GM23248 (cell line): ENCODE measurements at regions not wholly inside any gene's neighbourhood (a gene's known extent, or its start where the extent isn't known, plus 50 kb on each side); places are given as distances from the start of the nearest gene placed in this dataset.

Experiments used
- DNase-seq: peaks from one replicate; pipeline ENCODE4 v3.0.0-alpha.2; 2015
- H2AFZ ChIP-seq: fragments of 200-600 bp; sonication (generic); 2 replicates; pipeline ENCODE4 v1.6.1; 2016; ENCODE audit warnings: antibody characterized with exemption
- H3F3A ChIP-seq: fragments of 200-600 bp; sonication (generic); 2 replicates; pipeline ENCODE4 v1.6.1; 2016; ENCODE audit warnings: mild to moderate bottlenecking, antibody characterized with exemption, mixed run types; ENCODE audit not compliant: insufficient read depth
- H3K27ac ChIP-seq: fragments of 200-600 bp; sonication (generic); 2 replicates; pipeline ENCODE4 v1.5.1; 2016; ENCODE audit warnings: mild to moderate bottlenecking
- H3K27me3 ChIP-seq: fragments of 200-600 bp; sonication (generic); replicated peaks from 2 replicates; pipeline ENCODE4 v1.6.1; 2016; ENCODE audit warnings: mild to moderate bottlenecking; ENCODE audit not compliant: insufficient read depth
- H3K36me3 ChIP-seq: fragments of 200-600 bp; sonication (generic); 2 replicates; pipeline ENCODE4 v1.6.1; 2016; ENCODE audit warnings: low read depth, mild to moderate bottlenecking
- H3K4me1 ChIP-seq: fragments of 200-600 bp; sonication (generic); 2 replicates; pipeline ENCODE4 v1.6.1; 2016; ENCODE audit warnings: mild to moderate bottlenecking; ENCODE audit not compliant: insufficient read depth
- H3K4me2 ChIP-seq: fragments of 200-600 bp; sonication (generic); one replicate; pipeline ENCODE4 v1.6.1; 2016; ENCODE audit warnings: mild to moderate bottlenecking; ENCODE audit not compliant: unreplicated experiment
- H3K4me3 ChIP-seq: fragments of 200-600 bp; sonication (generic); 2 replicates; pipeline ENCODE4 v1.5.1; 2016; ENCODE audit warnings: mild to moderate bottlenecking
- H3K79me2 ChIP-seq: fragments of 200-600 bp; sonication (generic); 2 replicates; pipeline ENCODE4 v1.6.1; 2016; ENCODE audit warnings: mild to moderate bottlenecking; ENCODE audit not compliant: insufficient read depth
- H3K9ac ChIP-seq: fragments of 200-600 bp; sonication (generic); 2 replicates; pipeline ENCODE4 v1.6.1; 2016; ENCODE audit warnings: mild to moderate bottlenecking
- H3K9me2 ChIP-seq: fragments of 200-600 bp; sonication (generic); 2 replicates; pipeline ENCODE4 v1.6.1; 2016; ENCODE audit warnings: mixed run types, mild to moderate bottlenecking, moderate library complexity; ENCODE audit not compliant: insufficient read depth
- H3K9me3 ChIP-seq: fragments of 200-600 bp; sonication (generic); one replicate; pipeline ENCODE4 v1.6.1; 2017; ENCODE audit warnings: low read depth
- H4K20me1 ChIP-seq: fragments of 200-600 bp; sonication (generic); 2 replicates; pipeline ENCODE4 v1.6.0; 2016; ENCODE audit not compliant: insufficient read depth
- EZH2 ChIP-seq: fragments of 200-600 bp; sonication (generic); IDR thresholded peaks from 2 replicates; pipeline ENCODE4 v1.6.1; 2018; ENCODE audit warnings: antibody characterized with exemption, mild to moderate bottlenecking; ENCODE audit not compliant: insufficient read depth, poor library complexity, severe bottlenecking
- EZH2phosphoT487 ChIP-seq: fragments of 200-600 bp; sonication (generic); IDR thresholded peaks from 2 replicates; pipeline ENCODE4 v1.6.1; 2018; ENCODE audit warnings: antibody characterized with exemption, moderate library complexity, mild to moderate bottlenecking, low read depth; ENCODE audit not compliant: insufficient read depth
- WGBS, 2 experiments: methylation state at CpG; one replicate each; pipeline ENCODE4 v1.1.6; 2015 to 2017; ENCODE audit warnings: low lambda C conversion rate in 2 of 2, low coverage in 1 of 2; ENCODE audit errors: missing lambda C conversion rate in 2 of 2; 5-methylcytosine and 5-hydroxymethylcytosine counted together
- in situ Hi-C: fragments of 300-500 bp; cut with MboI; formaldehyde crosslinking; loops from 2 replicates; pipeline ENCODE4 v1.15.0; 2020

GRCh38 chr18:41569867-41570266 lies 385.2 kb upstream of the PIK3C3 start:
- Histone ChIP-seq H3K4me2 (no peak overlapping the region), H3K36me3 (no peaks in the 10 kb centered on the region), H3K4me1 (no peaks in the 10 kb centered on the region), H3K9ac (no peak overlapping the region), H3K79me2 (no peaks in the 10 kb centered on the region), H4K20me1 (no peaks in the 10 kb centered on the region), H3K9me2 (no peaks in the 10 kb centered on the region), H3K4me3 (no peak overlapping the region), H3K9me3 (no peaks in the 10 kb centered on the region), H2AFZ (no peak overlapping the region), H3K27me3 (no peaks in the 10 kb centered on the region), H3K27ac (no peak overlapping the region), H3F3A (no peaks in the 10 kb centered on the region)
- TF ChIP-seq EZH2 (no peak), EZH2phosphoT487 (no peak)
- DNase-seq, result no peak
- 0% methylated on average over 1 of the region's 1 CpG for WGBS, 2 experiments
- in situ Hi-C loops, result no loop called here

DNA sequence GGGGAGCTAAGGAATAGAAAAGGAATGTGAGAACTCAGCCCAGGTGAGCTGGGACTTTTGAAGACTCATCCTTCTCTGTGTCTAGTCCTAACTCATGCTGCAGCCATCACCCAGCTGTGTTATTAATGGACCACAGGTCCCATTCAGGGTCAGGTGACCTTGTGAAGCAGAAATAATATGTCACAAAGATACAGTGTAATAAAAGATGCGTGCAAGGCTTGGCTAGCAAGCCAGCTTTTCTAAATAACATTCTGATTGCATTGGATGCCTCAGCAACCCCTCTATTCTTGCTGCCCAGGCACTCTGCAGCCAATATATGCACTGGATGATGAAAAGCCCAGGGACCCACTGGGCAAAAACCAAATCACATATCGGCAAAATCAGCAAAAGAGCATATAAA lies 393.1 kb upstream of the PIK3C3 start:
- H3K36me3 ChIP-seq, result no peaks in the 10 kb centered on the region
- H3K4me1 ChIP-seq, result no peaks in the 10 kb centered on the region
- no peak overlapping the region for H3K27ac ChIP-seq
- H4K20me1 ChIP-seq, result no peaks in the 10 kb centered on the region
- H3K27me3 ChIP-seq, result no peaks in the 10 kb centered on the region
- H3K9me3 ChIP-seq, result no peaks in the 10 kb centered on the region
- in situ Hi-C loops, result no loop called here
- TF ChIP-seq EZH2phosphoT487 (no peak), EZH2 (no peak)
- H3K9me2 ChIP-seq, result no peaks in the 10 kb centered on the region
- H3K4me3 ChIP-seq, result no peak overlapping the region
- 0 to 4% methylated on average over 2 of the region's 2 CpGs for WGBS, 2 experiments
- H3K4me2 ChIP-seq, result no peak overlapping the region
- no peak overlapping the region for H3K9ac ChIP-seq
- no peak for DNase-seq
- H3F3A ChIP-seq, result no peaks in the 10 kb centered on the region
- no peaks in the 10 kb centered on the region for H3K79me2 ChIP-seq
- H2AFZ ChIP-seq, result no peak overlapping the region

DNA sequence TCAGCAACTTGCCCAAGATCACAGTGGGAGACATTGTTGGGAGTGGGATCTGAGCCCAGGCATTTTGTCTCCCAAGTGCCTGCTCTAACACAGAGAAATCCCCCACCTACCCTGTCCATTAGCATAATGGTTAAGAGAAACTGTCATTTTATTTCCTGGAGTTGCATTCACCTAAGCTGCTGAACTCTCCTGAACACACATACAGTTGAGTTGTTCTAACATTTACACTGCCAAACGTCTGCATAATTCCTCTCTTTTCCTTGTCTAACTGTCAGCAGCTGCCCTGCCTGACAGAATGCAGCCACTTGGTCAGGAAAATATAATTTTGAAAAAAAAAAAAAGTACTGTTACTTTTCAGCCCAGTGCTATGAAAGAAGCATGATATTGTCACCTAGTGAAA lies 396.3 kb upstream of the PIK3C3 start:
- no peak for DNase-seq
- in situ Hi-C loops, result no loop called here
- H3K9me3 ChIP-seq, result no peaks in the 10 kb centered on the region
- H3K79me2 ChIP-seq, result no peaks in the 10 kb centered on the region
- TF ChIP-seq EZH2phosphoT487, result no peak
- TF ChIP-seq EZH2, result no peak
- no peak overlapping the region for H3K4me3 ChIP-seq
- no peak overlapping the region for H3K27ac ChIP-seq
- H3K36me3 ChIP-seq, result no peaks in the 10 kb centered on the region
- H3K4me1 ChIP-seq, result no peaks in the 10 kb centered on the region
- H3K27me3 ChIP-seq, result no peaks in the 10 kb centered on the region
- no peaks in the 10 kb centered on the region for H3K9me2 ChIP-seq
- H3K9ac ChIP-seq, result no peak overlapping the region
- H2AFZ ChIP-seq, result no peak overlapping the region
- no peaks in the 10 kb centered on the region for H3F3A ChIP-seq
- whole genome bisulfite sequencing, 2 experiments, result 0 to 5% methylated on average over 1 of the region's 1 CpG
- no peak overlapping the region for H3K4me2 ChIP-seq
- no peaks in the 10 kb centered on the region for H4K20me1 ChIP-seq

DNA sequence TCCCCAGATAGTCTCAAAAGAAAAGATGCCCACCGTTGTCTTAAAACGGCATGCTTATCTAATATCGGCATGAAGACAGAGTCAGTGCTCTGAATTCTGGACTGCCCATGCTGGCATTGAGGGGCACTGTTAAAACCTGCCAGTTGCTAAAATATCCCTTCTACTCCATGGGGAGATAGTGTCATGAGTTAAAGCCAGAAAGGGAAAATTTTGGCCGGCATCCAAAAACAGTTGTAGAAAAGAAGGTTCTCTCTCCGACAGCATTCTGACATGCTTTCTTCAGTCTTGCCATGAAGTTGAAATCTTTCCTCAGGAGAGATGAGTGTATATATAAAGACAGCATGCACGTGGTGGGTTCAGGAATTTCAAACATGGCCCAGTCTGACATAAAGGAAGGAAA lies 401.3 kb upstream of the PIK3C3 start:
- Histone ChIP-seq H3K4me3 (no peak overlapping the region), H3K27me3 (no peaks in the 10 kb centered on the region), H3K4me1 (no peaks in the 10 kb centered on the region), H3F3A (no peaks in the 10 kb centered on the region), H4K20me1 (no peaks in the 10 kb centered on the region), H3K27ac (no peak overlapping the region), H3K9me2 (no peaks in the 10 kb centered on the region), H3K4me2 (no peak overlapping the region), H3K79me2 (no peaks in the 10 kb centered on the region), H2AFZ (no peak overlapping the region), H3K9me3 (no peaks in the 10 kb centered on the region), H3K9ac (no peak overlapping the region), H3K36me3 (no peaks in the 10 kb centered on the region)
- DNase-seq, result no peak
- in situ Hi-C loops, result no loop called here
- 43% methylated on average over 6 of the region's 6 CpGs for WGBS, 2 experiments
- TF ChIP-seq EZH2 (no peak), EZH2phosphoT487 (no peak)

DNA sequence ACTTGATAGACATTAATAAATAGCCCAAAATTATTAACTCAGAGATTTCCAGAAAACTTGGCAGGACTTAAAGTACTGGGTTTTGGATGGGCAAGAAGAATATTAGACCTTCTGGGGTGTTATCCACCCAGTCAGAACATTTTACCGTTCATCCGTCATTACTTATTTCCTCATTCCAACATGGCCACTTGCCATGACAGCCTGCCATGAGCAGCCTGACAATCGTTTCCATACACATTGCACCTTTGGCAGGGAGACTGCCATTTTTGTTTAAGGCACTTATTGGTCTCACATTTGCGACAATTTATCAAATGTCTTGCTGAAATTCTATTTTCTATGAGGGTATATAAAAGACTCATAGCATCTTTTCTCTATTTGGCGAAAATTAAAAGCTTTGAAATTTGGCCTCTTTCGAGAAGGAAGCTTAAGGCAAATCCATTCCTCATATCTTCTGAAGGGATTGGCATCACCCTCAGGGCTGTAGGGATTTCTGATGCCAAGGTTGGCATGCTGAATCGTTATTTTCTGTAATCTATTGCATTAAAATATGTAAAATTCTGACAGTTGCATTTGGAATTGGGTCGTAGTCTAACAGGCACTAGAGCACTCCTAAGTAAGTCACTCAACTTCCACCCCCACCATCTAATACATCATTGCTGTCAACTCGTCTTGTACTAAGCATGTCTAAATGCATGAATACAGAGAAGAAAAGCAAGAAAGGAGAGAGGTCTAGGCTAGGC lies 406.3 kb upstream of the PIK3C3 start:
- no peaks in the 10 kb centered on the region for H3K9me3 ChIP-seq
- no peaks in the 10 kb centered on the region for H3K27me3 ChIP-seq
- H3F3A ChIP-seq, result no peaks in the 10 kb centered on the region
- TF ChIP-seq EZH2phosphoT487 (no peak), EZH2 (no peak)
- no peak overlapping the region for H2AFZ ChIP-seq
- H4K20me1 ChIP-seq, result no peaks in the 10 kb centered on the region
- H3K9ac ChIP-seq, result no peak overlapping the region
- no peak overlapping the region for H3K4me3 ChIP-seq
- H3K79me2 ChIP-seq, result no peaks in the 10 kb centered on the region
- H3K4me1 ChIP-seq, result no peaks in the 10 kb centered on the region
- WGBS, 2 experiments, result 2 to 5% methylated on average over 9 of the region's 9 CpGs
- H3K4me2 ChIP-seq, result no peak overlapping the region
- H3K36me3 ChIP-seq, result no peaks in the 10 kb centered on the region
- DNase-seq, result no peak
- no peaks in the 10 kb centered on the region for H3K9me2 ChIP-seq
- H3K27ac ChIP-seq, result no peak overlapping the region
- in situ Hi-C loops, result no loop called here
